Right atrium auricular region (tissue), 2 donors: ENCODE measurements at regions not wholly inside any gene's neighbourhood (a gene's known extent, or its start where the extent isn't known, plus 50 kb on each side); places are given as distances from the start of the nearest gene placed in this dataset.

ENCODE experiments used
- DNase-seq: peaks from one replicate; pipeline ENCODE4 v3.0.0-alpha.2; 2019; ENCODE audit warnings: low spot score
- H3K27ac ChIP-seq, 2 donors: fragments of 200-600 bp; sonication (generic); 1 replicate in 1 of 2; 2 replicates in 1 of 2; pipeline ENCODE4 v1.5.1; 2016 to 2019
- H3K27me3 ChIP-seq, 2 donors: fragments of 200-600 bp; sonication (generic); one replicate each; pipeline versions ENCODE4 v1.5.1 to v1.6.0; 2017 to 2019
- H3K36me3 ChIP-seq: fragments of 200-600 bp; sonication (generic); one replicate; pipeline ENCODE4 v1.5.1; 2016
- H3K4me1 ChIP-seq, 2 donors: fragments of 200-600 bp; sonication (generic); one replicate each; pipeline versions ENCODE4 v1.5.1 to v1.6.0; 2017 to 2019
- H3K4me3 ChIP-seq, 2 donors: fragments of 200-600 bp; sonication (generic); 1 replicate in 1 of 2; 2 replicates in 1 of 2; pipeline ENCODE4 v1.5.1; 2017 to 2019; ENCODE audit warnings: mild to moderate bottlenecking in 1 of 2, moderate library complexity in 1 of 2
- H3K9me3 ChIP-seq, 2 donors: fragments of 200-600 bp; sonication (generic); one replicate each; pipeline ENCODE4 v1.5.1; 2019
- CTCF ChIP-seq, 2 donors: fragments of 200-600 bp; sonication (generic); IDR thresholded peaks; one replicate each; pipeline ENCODE4 v1.5.1; 2019; ENCODE audit warnings: antibody characterized with exemption in 2 of 2

- Histone ChIP-seq H3K4me3 (no peak overlapping the region), H3K36me3 (no peaks in the 10 kb centered on the region), H3K27ac (no peak overlapping the region), H3K9me3 (no peaks in the 10 kb centered on the region), H3K27me3 (no peaks in the 10 kb centered on the region), H3K4me1 (no peaks in the 10 kb centered on the region)
- no peak for TF ChIP-seq CTCF (IDR thresholded peaks at IDR 0.05)
- no peak for DNase-seq
Observed at GRCh38 chr4:57243076-57243475, 132.9 kb upstream of the IGFBP7 start.

- Histone ChIP-seq H3K9me3 (no peaks in the 10 kb centered on the region), H3K4me3 (no peak overlapping the region), H3K4me1 (no peaks in the 10 kb centered on the region), H3K27ac (no peak overlapping the region), H3K27me3 (no peaks in the 10 kb centered on the region), H3K36me3 (no peaks in the 10 kb centered on the region)
- DNase-seq, result no peak
- TF ChIP-seq CTCF (IDR thresholded peaks at IDR 0.05), result no peak
Observed at GRCh38 chr4:57234252-57234775, 124.1 kb upstream of the IGFBP7 start.

- H3K36me3 ChIP-seq, result no peaks in the 10 kb centered on the region
- no peak for DNase-seq
- no peak overlapping the region for H3K27ac ChIP-seq
- H3K4me3 ChIP-seq, result no peak overlapping the region
- no peak for TF ChIP-seq CTCF (IDR thresholded peaks at IDR 0.05)
- no peaks in the 10 kb centered on the region for H3K27me3 ChIP-seq
- H3K9me3 ChIP-seq, result no peaks in the 10 kb centered on the region
- H3K4me1 ChIP-seq, result no peaks in the 10 kb centered on the region
Observed at GRCh38 chr4:57233386-57233785, 123.2 kb upstream of the IGFBP7 start.

GRCh38 chr4:57231781-57232180 is 121.6 kb upstream of the IGFBP7 start:
- no peak overlapping the region for H3K27ac ChIP-seq
- no peak overlapping the region for H3K4me3 ChIP-seq
- no peaks in the 10 kb centered on the region for H3K27me3 ChIP-seq
- DNase-seq, result no peak
- H3K36me3 ChIP-seq, result no peaks in the 10 kb centered on the region
- no peak for TF ChIP-seq CTCF (IDR thresholded peaks at IDR 0.05)
- no peaks in the 10 kb centered on the region for H3K9me3 ChIP-seq
- no peaks in the 10 kb centered on the region for H3K4me1 ChIP-seq

DNA sequence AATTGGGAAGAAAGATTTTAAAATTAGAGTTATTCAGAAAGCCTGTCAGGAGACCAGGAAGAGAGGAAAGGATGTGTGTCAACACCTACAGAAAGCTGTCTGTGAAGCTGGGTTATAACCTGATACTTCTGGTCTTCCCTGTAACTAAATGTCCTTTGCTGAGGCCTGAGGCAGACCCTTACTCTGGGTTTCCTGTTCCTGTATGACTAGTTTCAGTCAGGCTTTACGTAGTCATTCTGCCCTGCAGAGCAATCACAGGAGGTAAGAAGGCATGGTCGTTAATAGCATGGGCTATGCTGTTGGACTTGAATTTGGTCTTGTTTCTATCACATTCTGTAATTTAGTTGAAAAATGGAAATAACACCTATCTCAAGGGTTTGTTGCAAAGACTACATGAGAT is 110.5 kb upstream of the IGFBP7 start:
- TF ChIP-seq CTCF (IDR thresholded peaks at IDR 0.05), result no peak
- no peak for DNase-seq
- no peaks in the 10 kb centered on the region for H3K27me3 ChIP-seq
- no peaks in the 10 kb centered on the region for H3K36me3 ChIP-seq
- H3K4me3 ChIP-seq, result no peak overlapping the region
- H3K4me1 ChIP-seq, result no peaks in the 10 kb centered on the region
- H3K27ac ChIP-seq, result no peak overlapping the region
- peaks cover 0 to 6% of the 10 kb centered on the region in 2 donors for H3K9me3 ChIP-seq

DNA sequence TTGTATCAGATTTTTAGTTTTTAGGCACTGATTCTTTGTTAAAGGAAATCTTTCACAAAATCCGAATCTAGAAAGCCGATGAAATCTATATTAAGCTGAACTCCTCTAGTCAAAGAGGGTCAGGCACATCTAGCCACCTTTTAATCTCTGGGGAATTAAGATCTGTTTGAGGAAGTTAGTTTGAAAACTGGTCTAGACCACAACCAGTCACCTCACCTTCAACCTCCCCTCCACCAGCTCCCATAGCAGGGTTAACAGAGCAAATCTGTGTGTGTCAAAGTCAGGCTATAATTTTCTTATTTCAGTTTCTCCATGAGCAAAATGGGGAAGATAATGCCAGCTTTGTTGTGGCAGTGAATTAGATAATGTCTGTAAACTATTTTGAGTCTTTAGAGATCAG is 110.0 kb upstream of the IGFBP7 start:
- DNase-seq, result no peak
- Histone ChIP-seq H3K4me3 (no peak overlapping the region), H3K27ac (no peak overlapping the region), H3K36me3 (no peaks in the 10 kb centered on the region), H3K27me3 (no peaks in the 10 kb centered on the region), H3K4me1 (no peaks in the 10 kb centered on the region), H3K9me3 (peaks cover 0 to 6% of the 10 kb centered on the region in 2 donors)
- TF ChIP-seq CTCF (IDR thresholded peaks at IDR 0.05), result no peak
